K562 (cell line): ENCODE measurements at regions not wholly inside any gene's neighbourhood (a gene's known extent, or its start where the extent isn't known, plus 50 kb on each side); places are given as distances from the start of the nearest gene placed in this dataset.
A peak's percentile ranks its signal among the peaks of the same experiment; 100 is the strongest.

Experiments
- ATF1 ChIP-seq, 2 experiments: fragments of 450-650 bp in 1 of 2; IDR thresholded peaks; 2 replicates each; pipeline ENCODE4 v1.6.1; 2016; ENCODE audit warnings: missing compliant biosample characterization in 1 of 2, missing genetic modification characterization in 1 of 2
- BACH1 ChIP-seq: fragments of 200-800 bp; sonication (Bioruptor generic); IDR thresholded peaks from 2 replicates; pipeline ENCODE4 v1.6.1; 2016; ENCODE audit warnings: missing genetic modification characterization, missing compliant biosample characterization
- BHLHE40 ChIP-seq: IDR thresholded peaks from 2 replicates; pipeline ENCODE4 v1.6.1; 2011; ENCODE audit warnings: low read length, improper control_type of control experiment
- BRD4 ChIP-seq: fragments of 200-600 bp; sonication (generic); IDR thresholded peaks from 2 replicates; pipeline ENCODE4 v1.6.1; 2017; ENCODE audit warnings: inconsistent platforms
- FOXM1 ChIP-seq, 2 experiments: fragments of 450-650 bp in 1 of 2; sonication (generic) in 1 of 2; formaldehyde crosslinking in 1 of 2; IDR thresholded peaks; 2 replicates each; pipeline versions ENCODE4 v1.6.1 to v1.9.0; 2017 to 2022; ENCODE audit warnings: low read depth in 2 of 2, mild to moderate bottlenecking in 2 of 2, missing genetic modification reagents in 1 of 2, moderate library complexity in 1 of 2
- GABPA ChIP-seq: fragments of 200-800 bp; sonication (Bioruptor generic); conservative IDR thresholded peaks from 2 replicates; pipeline ENCODE4 v1.6.1; 2016; ENCODE audit warnings: low read depth, missing genetic modification characterization, missing compliant biosample characterization
- HMBOX1 ChIP-seq: sonication (generic); IDR thresholded peaks from 2 replicates; pipeline ENCODE4 v1.6.1; 2016
- HMG20A ChIP-seq: fragments of 450-650 bp; formaldehyde crosslinking; conservative IDR thresholded peaks from 2 replicates; pipeline ENCODE4 v1.4.0; 2020; ENCODE audit warnings: mild to moderate bottlenecking, mixed read lengths
- LCOR ChIP-seq: sonication (generic); formaldehyde crosslinking; IDR thresholded peaks from 2 replicates; pipeline ENCODE4 v1.8.0; 2022; ENCODE audit warnings: mild to moderate bottlenecking, missing genetic modification reagents
- NONO ChIP-seq, 2 experiments: fragments of 200-400 bp in 1 of 2; fragments of 450-650 bp in 1 of 2; formaldehyde crosslinking in 1 of 2; IDR thresholded peaks; 2 replicates each; pipeline ENCODE4 v1.6.1; 2017; ENCODE audit warnings: low read depth in 2 of 2, mild to moderate bottlenecking in 2 of 2, moderate library complexity in 2 of 2, low read length in 1 of 2
- NR1H2 ChIP-seq: sonication (generic); formaldehyde crosslinking; IDR thresholded peaks from 2 replicates; pipeline ENCODE4 v1.4.0; 2020; ENCODE audit warnings: mild to moderate bottlenecking, missing genetic modification reagents
- POLR2A ChIP-seq: fragments of 450-650 bp; conservative IDR thresholded peaks from 2 replicates; pipeline ENCODE4 v1.6.1; 2016
- RBFOX2 ChIP-seq: fragments of 200-400 bp; formaldehyde crosslinking; IDR thresholded peaks from 2 replicates; pipeline ENCODE4 v1.6.1; 2017; ENCODE audit warnings: low read depth, mild to moderate bottlenecking, low read length, moderate library complexity
- SMARCA5 ChIP-seq: fragments of 450-650 bp; IDR thresholded peaks from 2 replicates; pipeline ENCODE4 v1.6.1; 2016
- SUPT5H ChIP-seq: fragments of 450-650 bp; IDR thresholded peaks from 2 replicates; pipeline ENCODE4 v1.6.1; 2016
- ZNF175 ChIP-seq: fragments of 200-800 bp; sonication (Bioruptor generic); IDR thresholded peaks from 2 replicates; pipeline ENCODE4 v1.6.1; 2016; ENCODE audit warnings: low read depth, mild to moderate bottlenecking, missing genetic modification characterization, missing compliant biosample characterization
- ZNF280A ChIP-seq: fragments of 450-650 bp; IDR thresholded peaks from 2 replicates; pipeline ENCODE4 v1.6.1; 2018; ENCODE audit warnings: mild to moderate bottlenecking, low read depth; ENCODE audit not compliant: partially characterized antibody
- ZNF668 ChIP-seq: fragments of 250-450 bp; sonication (Bioruptor Pico); IDR thresholded peaks from 2 replicates; pipeline ENCODE4 v1.8.0; 2022; ENCODE audit warnings: mild to moderate bottlenecking, inconsistent platforms
- ZNF764 ChIP-seq: fragments of 250-450 bp; sonication (Bioruptor Pico); IDR thresholded peaks from 2 replicates; pipeline ENCODE4 v1.4.0; 2020; ENCODE audit warnings: low read depth, mild to moderate bottlenecking, moderate library complexity
- ZSCAN32 ChIP-seq: fragments of 450-650 bp; formaldehyde crosslinking; IDR thresholded peaks from 2 replicates; pipeline ENCODE4 v1.4.0; 2020; ENCODE audit warnings: mild to moderate bottlenecking, moderate library complexity
- TF ChIP-seq, protein P1 (sequence below): fragments of 450-650 bp; IDR thresholded peaks from one replicate; pipeline ENCODE4 v1.6.1; 2018; ENCODE audit warnings: mild to moderate bottlenecking, moderate library complexity; ENCODE audit not compliant: partially characterized antibody
- TF ChIP-seq, protein P2 (sequence below): IDR thresholded peaks from 3 replicates; pipeline ENCODE4 v1.6.1; 2011; ENCODE audit warnings: borderline replicate concordance, mild to moderate bottlenecking, moderate library complexity; ENCODE audit not compliant: insufficient read length; ENCODE audit errors: extremely low read depth

GRCh38 chr1:14421977-14422609 is 176.4 kb upstream of the KAZN start (continued):
- TF ChIP-seq ZNF280A = no peak
- 0 out of 4 replicates have a peak, but pooled peaks of 1 of the 2 experiments have one; percentile 37 for TF ChIP-seq NONO (IDR thresholded peaks at IDR 0.05; ENCODE audit: low read depth in 2 of 2, low read length in 1 of 2)
- peak; percentile 69; the same call in 1 of the 2 replicates for TF ChIP-seq ZNF175 (CRISPR knock-in tag)
- TF ChIP-seq, protein P1, sequence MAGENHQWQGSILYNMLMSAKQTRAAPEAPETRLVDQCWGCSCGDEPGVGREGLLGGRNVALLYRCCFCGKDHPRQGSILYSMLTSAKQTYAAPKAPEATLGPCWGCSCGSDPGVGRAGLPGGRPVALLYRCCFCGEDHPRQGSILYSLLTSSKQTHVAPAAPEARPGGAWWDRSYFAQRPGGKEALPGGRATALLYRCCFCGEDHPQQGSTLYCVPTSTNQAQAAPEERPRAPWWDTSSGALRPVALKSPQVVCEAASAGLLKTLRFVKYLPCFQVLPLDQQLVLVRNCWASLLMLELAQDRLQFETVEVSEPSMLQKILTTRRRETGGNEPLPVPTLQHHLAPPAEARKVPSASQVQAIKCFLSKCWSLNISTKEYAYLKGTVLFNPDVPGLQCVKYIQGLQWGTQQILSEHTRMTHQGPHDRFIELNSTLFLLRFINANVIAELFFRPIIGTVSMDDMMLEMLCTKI = no peak
- no peak for TF ChIP-seq ZSCAN32
- TF ChIP-seq ZNF668 (CRISPR knock-in tag) = peak; percentile 41; the same call in 1 of the 2 replicates
- TF ChIP-seq POLR2A = no peak
- TF ChIP-seq HMG20A (CRISPR knock-in tag) = no peak
- TF ChIP-seq BRD4 = peak; percentile 71; the same call in 1 of the 2 replicates
- TF ChIP-seq HMBOX1 = no peak; the same call in 1 of the 2 replicates
- TF ChIP-seq BACH1 (tag) = peak; percentile 72
- no peak for TF ChIP-seq SUPT5H
- no peak for TF ChIP-seq ZNF764 (CRISPR knock-in tag)
- TF ChIP-seq ATF1 (CRISPR knock-in tag; IDR thresholded peaks at IDR 0.05) = no peak
- TF ChIP-seq ATF1 (tag; IDR thresholded peaks at IDR 0.05) = peak; percentile 89
- no peak for TF ChIP-seq SMARCA5
- TF ChIP-seq NR1H2 (CRISPR knock-in tag) = no peak
- TF ChIP-seq FOXM1 (IDR thresholded peaks at IDR 0.05; ENCODE audit: low read depth) = peak; percentile 66; the same call in 1 of the 2 replicates
- no peak for TF ChIP-seq FOXM1 (CRISPR knock-in tag; IDR thresholded peaks at IDR 0.05; ENCODE audit: low read depth)
- TF ChIP-seq, protein P2, sequence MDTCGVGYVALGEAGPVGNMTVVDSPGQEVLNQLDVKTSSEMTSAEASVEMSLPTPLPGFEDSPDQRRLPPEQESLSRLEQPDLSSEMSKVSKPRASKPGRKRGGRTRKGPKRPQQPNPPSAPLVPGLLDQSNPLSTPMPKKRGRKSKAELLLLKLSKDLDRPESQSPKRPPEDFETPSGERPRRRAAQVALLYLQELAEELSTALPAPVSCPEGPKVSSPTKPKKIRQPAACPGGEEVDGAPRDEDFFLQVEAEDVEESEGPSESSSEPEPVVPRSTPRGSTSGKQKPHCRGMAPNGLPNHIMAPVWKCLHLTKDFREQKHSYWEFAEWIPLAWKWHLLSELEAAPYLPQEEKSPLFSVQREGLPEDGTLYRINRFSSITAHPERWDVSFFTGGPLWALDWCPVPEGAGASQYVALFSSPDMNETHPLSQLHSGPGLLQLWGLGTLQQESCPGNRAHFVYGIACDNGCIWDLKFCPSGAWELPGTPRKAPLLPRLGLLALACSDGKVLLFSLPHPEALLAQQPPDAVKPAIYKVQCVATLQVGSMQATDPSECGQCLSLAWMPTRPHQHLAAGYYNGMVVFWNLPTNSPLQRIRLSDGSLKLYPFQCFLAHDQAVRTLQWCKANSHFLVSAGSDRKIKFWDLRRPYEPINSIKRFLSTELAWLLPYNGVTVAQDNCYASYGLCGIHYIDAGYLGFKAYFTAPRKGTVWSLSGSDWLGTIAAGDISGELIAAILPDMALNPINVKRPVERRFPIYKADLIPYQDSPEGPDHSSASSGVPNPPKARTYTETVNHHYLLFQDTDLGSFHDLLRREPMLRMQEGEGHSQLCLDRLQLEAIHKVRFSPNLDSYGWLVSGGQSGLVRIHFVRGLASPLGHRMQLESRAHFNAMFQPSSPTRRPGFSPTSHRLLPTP = no peak
- TF ChIP-seq LCOR (CRISPR knock-in tag) = 0 out of 2 replicates have a peak, but pooled peaks have one; percentile 80
- TF ChIP-seq RBFOX2 = peak; percentile 49
- TF ChIP-seq GABPA (tag) = peak; percentile 49; the same call in 1 of the 2 replicates
- TF ChIP-seq BHLHE40 = peak; percentile 64
